Endothelial cell of umbilical vein (primary cell): ENCODE measurements at regions not wholly inside any gene's neighbourhood (a gene's known extent, or its start where the extent isn't known, plus 50 kb on each side); places are given as distances from the start of the nearest gene placed in this dataset.

Experiments
- BruUV-seq: library from RNA; stranded (reverse); fragments of 400-500 nt; replicated peaks from 2 replicates; lab custom pipeline; 2021; lab: Mats Ljungman, UMichigan
- CTCF ChIA-PET: fragments of 300-600, 350-600 bp; sonication (Branson Sonifier 250); formaldehyde crosslinking; loops from one replicate; lab custom pipeline; 2021; ENCODE audit warnings: antibody characterized with exemption, inconsistent platforms; lab: Charles Lee
- POLR2A ChIA-PET: fragments of 300-600, 350-600 bp; sonication (Branson Sonifier 250); formaldehyde crosslinking; loops from one replicate; lab custom pipeline; 2021; ENCODE audit warnings: antibody characterized with exemption, inconsistent platforms; lab: Charles Lee
- DNase-seq: peaks from one replicate; pipeline ENCODE4 v3.0.0-alpha.2; 2011; ENCODE audit warnings: low read depth, low spot score
- FAIRE-seq: peaks from 2 replicates; lab custom pipeline; 2011; peaks lifted over from hg19 to GRCh38; lab: Jason Lieb, UNC
- H2AFZ ChIP-seq: 2 replicates; pipeline ENCODE4 v1.6.0; 2012; ENCODE audit warnings: low read depth, low read length, control low read depth, inconsistent platforms
- H3K27ac ChIP-seq: 2 replicates; pipeline ENCODE4 v1.5.1; 2011; ENCODE audit warnings: low read depth, mild to moderate bottlenecking, control low read depth, low read length, moderate library complexity; ENCODE audit not compliant: insufficient read depth
- H3K27me3 ChIP-seq, 2 experiments: 2 replicates each; pipeline versions ENCODE4 v1.6.0 to v1.6.1; 2011; ENCODE audit warnings: low read length in 2 of 2, mixed read lengths in 1 of 2; ENCODE audit not compliant: control insufficient read depth in 2 of 2, insufficient read depth in 2 of 2
- H3K36me3 ChIP-seq, 2 experiments: 2 replicates in 1 of 2; 3 replicates in 1 of 2; pipeline ENCODE4 v1.5.1; 2011; ENCODE audit warnings: low read length in 2 of 2, mild to moderate bottlenecking in 1 of 2, moderate library complexity in 1 of 2; ENCODE audit not compliant: control insufficient read depth in 2 of 2, insufficient read depth in 2 of 2; ENCODE audit errors: extremely low read depth in 1 of 2
- H3K4me1 ChIP-seq: 3 replicates; pipeline ENCODE4 v1.5.1; 2011; ENCODE audit warnings: mild to moderate bottlenecking, low read length; ENCODE audit not compliant: control insufficient read depth, insufficient read depth; ENCODE audit errors: extremely low read depth
- H3K4me2 ChIP-seq: 2 replicates; pipeline ENCODE4 v1.6.1; 2011; ENCODE audit warnings: low read length, control low read depth, mixed read lengths; ENCODE audit not compliant: insufficient read depth
- H3K4me3 ChIP-seq, 3 experiments: fragments of 200-600 bp in 1 of 3; sonication (generic), shearing (Covaris generic) in 1 of 3; replicated peaks in 1 of 3; 2 replicates each; pipeline ENCODE4 v1.5.1; 2011 to 2016; ENCODE audit warnings: control low read depth in 3 of 3, low read length in 3 of 3, mild to moderate bottlenecking in 2 of 3, inconsistent platforms in 1 of 3, low read depth in 1 of 3, moderate library complexity in 1 of 3; ENCODE audit not compliant: insufficient read depth in 1 of 3
- H3K79me2 ChIP-seq: 2 replicates; pipeline ENCODE4 v1.6.0; 2012; ENCODE audit warnings: low read length, inconsistent platforms; ENCODE audit not compliant: control insufficient read depth, insufficient read depth
- H3K9ac ChIP-seq: replicated peaks from 2 replicates; pipeline ENCODE3; 2011; ENCODE audit warnings: low read length, control low read depth; ENCODE audit not compliant: insufficient read depth; ENCODE audit errors: extremely low read depth
- H3K9me1 ChIP-seq: replicated peaks from 3 replicates; pipeline ENCODE4 v1.6.0; 2011; ENCODE audit warnings: mild to moderate bottlenecking, low read length; ENCODE audit not compliant: control insufficient read depth, insufficient read depth; ENCODE audit errors: extremely low read depth
- H3K9me3 ChIP-seq: replicated peaks from 2 replicates; pipeline ENCODE4 v1.5.1; 2012; ENCODE audit warnings: low read length, inconsistent platforms; ENCODE audit not compliant: control insufficient read depth, insufficient read depth
- H4K20me1 ChIP-seq: replicated peaks from 2 replicates; pipeline ENCODE3; 2011; ENCODE audit warnings: mild to moderate bottlenecking, low read length; ENCODE audit not compliant: control insufficient read depth, insufficient read depth; ENCODE audit errors: extremely low read depth
- CTCF ChIP-seq, 2 donors: IDR thresholded peaks; 1 replicate in 1 of 2; 2 replicates in 1 of 2; pipeline ENCODE4 v1.5.1; 2011; ENCODE audit warnings: low read length in 2 of 2, mild to moderate bottlenecking in 2 of 2, moderate library complexity in 2 of 2, control low read depth in 1 of 2, inconsistent platforms in 1 of 2, low read depth in 1 of 2; ENCODE audit not compliant: insufficient read depth in 1 of 2; ENCODE audit errors: extremely low read depth in 1 of 2
- EZH2 ChIP-seq: IDR thresholded peaks from 2 replicates; pipeline ENCODE4 v1.6.1; 2012; ENCODE audit warnings: borderline replicate concordance, low read depth, mild to moderate bottlenecking, moderate library complexity, low read length, inconsistent platforms; ENCODE audit not compliant: severe bottlenecking
- FOS ChIP-seq: IDR thresholded peaks from 2 replicates; pipeline ENCODE4 v1.6.1; 2011; ENCODE audit warnings: mild to moderate bottlenecking, low read length, moderate library complexity, borderline replicate concordance; ENCODE audit not compliant: insufficient read depth
- GATA2 ChIP-seq: IDR thresholded peaks from 2 replicates; pipeline ENCODE4 v1.7.0; 2011; ENCODE audit warnings: low read depth, mild to moderate bottlenecking, moderate library complexity, mixed read lengths, low read length; ENCODE audit not compliant: insufficient read length, insufficient read depth
- JUN ChIP-seq: IDR thresholded peaks from 2 replicates; pipeline ENCODE4 v1.6.1; 2011; ENCODE audit warnings: borderline replicate concordance, low read depth; ENCODE audit not compliant: insufficient read length, insufficient read depth
- MAX ChIP-seq: IDR thresholded peaks from 2 replicates; pipeline ENCODE4 v1.6.1; 2011; ENCODE audit not compliant: insufficient read depth, insufficient read length
- MYC ChIP-seq: IDR thresholded peaks from one replicate; pipeline ENCODE4 v1.6.1; 2011; ENCODE audit warnings: mild to moderate bottlenecking, low read depth, low read length
- POLR2A ChIP-seq: IDR thresholded peaks from 2 replicates; pipeline ENCODE4 v1.6.1; 2012; ENCODE audit warnings: low read depth, mild to moderate bottlenecking, control low read depth, low read length
- POLR2AphosphoS5 ChIP-seq: IDR thresholded peaks from 2 replicates; pipeline ENCODE4 v1.6.1; 2012; ENCODE audit warnings: low read depth, mild to moderate bottlenecking, control low read depth, low read length, moderate library complexity; ENCODE audit not compliant: insufficient read depth
- dilution Hi-C: fragments of 300-500 bp; cut with MboI; formaldehyde crosslinking; loops from one replicate; pipeline ENCODE4 v1.15.0; 2019; ENCODE audit warnings: low sequenced_read_pairs; ENCODE audit not compliant: extremely low pct_ligation_motif_present
- intact Hi-C: fragments of 100-400 bp; cut with micrococcal nuclease; formaldehyde crosslinking; loops from one replicate; pipeline ENCODE4 v1.10.0; 2022

DNA sequence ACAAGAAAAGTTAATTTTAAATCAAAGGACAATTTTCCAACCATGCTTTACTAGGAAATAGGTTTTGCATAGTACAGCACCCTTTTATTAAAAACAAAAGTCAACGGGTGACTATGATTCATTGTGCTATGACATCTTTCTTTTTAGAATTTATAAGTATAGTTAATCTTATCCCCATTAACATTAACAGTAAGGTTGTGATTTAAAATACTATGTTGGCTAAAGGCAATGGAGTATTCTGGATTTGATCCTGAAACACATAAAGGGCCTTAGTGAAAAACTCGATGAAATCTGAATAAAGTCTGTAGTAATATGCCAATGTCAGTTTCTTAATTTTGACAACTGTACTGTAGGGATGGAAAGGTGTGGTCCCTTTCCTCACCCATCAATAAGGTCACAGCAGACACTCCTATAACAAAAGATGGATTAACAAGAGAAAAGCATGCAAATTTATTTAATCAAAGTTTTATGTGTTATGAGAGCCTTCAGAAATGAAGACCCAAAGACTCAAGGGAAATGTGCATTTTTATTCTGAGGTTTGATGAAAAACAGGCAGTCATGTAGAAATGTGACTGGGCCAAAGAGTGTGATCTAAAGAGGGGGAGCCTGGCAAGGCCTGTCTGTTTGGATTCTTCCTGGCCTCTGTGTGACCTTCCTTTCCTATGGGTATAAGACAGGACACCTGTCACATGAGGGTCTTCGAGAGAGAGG, 731.4 kb downstream of the TSN start:
- intact Hi-C loops, result no loop called here
- H4K20me1 ChIP-seq, result no peaks in the 10 kb centered on the region
- H2AFZ ChIP-seq, result no peak overlapping the region
- TF ChIP-seq EZH2 (no peak), MAX (no peak), MYC (no peak), FOS (no peak), GATA2 (no peak), POLR2A (no peak), POLR2AphosphoS5 (no peak), JUN (no peak), CTCF (IDR thresholded peaks at IDR 0.05; ENCODE audit: extremely low read depth in 1 of 2, insufficient read depth in 1 of 2, low read depth in 1 of 2, low read length in 2 of 2) (no peak)
- H3K27ac ChIP-seq, result no peak overlapping the region
- DNase-seq (no peak), FAIRE-seq (no peak)
- H3K36me3 ChIP-seq, result no peaks in the 10 kb centered on the region
- H3K4me1 ChIP-seq, result no peaks in the 10 kb centered on the region
- POLR2A ChIA-PET, result no interaction called here
- no peak overlapping the region for H3K4me2 ChIP-seq
- dilution Hi-C loops, result no loop called here
- H3K27me3 ChIP-seq, result no peaks in the 10 kb centered on the region
- H3K9me3 ChIP-seq, result no peaks in the 10 kb centered on the region
- CTCF ChIA-PET, result no interaction called here
- no peaks in the 10 kb centered on the region for H3K79me2 ChIP-seq
- H3K9me1 ChIP-seq, result no peaks in the 10 kb centered on the region
- no peak overlapping the region for H3K4me3 ChIP-seq
- no peak overlapping the region for H3K9ac ChIP-seq
- BruUV-seq, result no TSS peak
